Testis (tissue), 2 donors: ENCODE measurements at regions not wholly inside any gene's neighbourhood (a gene's known extent, or its start where the extent isn't known, plus 50 kb on each side); places are given as distances from the start of the nearest gene placed in this dataset.

ENCODE experiments used
- DNase-seq: peaks from one replicate; pipeline ENCODE4 v3.0.0-alpha.2; 2019
- H3K27ac ChIP-seq, 2 donors: fragments of 200-600 bp; sonication (generic); one replicate each; pipeline ENCODE4 v1.5.1; 2019
- H3K27me3 ChIP-seq: fragments of 200-600 bp; sonication (generic); one replicate; pipeline ENCODE4 v1.5.1; 2019
- H3K36me3 ChIP-seq: fragments of 200-600 bp; sonication (generic); one replicate; pipeline ENCODE4 v1.5.1; 2017; ENCODE audit warnings: low read depth; ENCODE audit errors: missing control alignments
- H3K4me1 ChIP-seq: fragments of 200-600 bp; sonication (generic); one replicate; pipeline ENCODE4 v1.5.1; 2019
- H3K4me3 ChIP-seq, 2 donors: fragments of 200-600 bp; sonication (generic); one replicate each; pipeline ENCODE4 v1.5.1; 2017 to 2019
- H3K9me3 ChIP-seq: fragments of 200-600 bp; sonication (generic); one replicate; pipeline ENCODE4 v1.5.1; 2017
- POLR2A ChIP-seq: fragments of 450-650 bp; IDR thresholded peaks from one replicate; pipeline ENCODE4 v1.6.1; 2017; ENCODE audit warnings: antibody characterized with exemption, mild to moderate bottlenecking, moderate library complexity
- WGBS, 2 donors: methylation state at CpG; one replicate each; pipeline ENCODE4 v1.1.5; 2018; 5-methylcytosine and 5-hydroxymethylcytosine counted together
- intact Hi-C: fragments of 100-400 bp; cut with DNase I; formaldehyde crosslinking; loops from one replicate; pipeline ENCODE4 v1.15.1; 2023; ENCODE audit warnings: low total_unique reads
- TF ChIP-seq, protein P1 (sequence below), 3 experiments: fragments of 450-650 bp in 2 of 3; fragments of 200-600 bp in 1 of 3; sonication (generic) in 1 of 3; IDR thresholded peaks; one replicate each; pipeline ENCODE4 v1.5.1; 2016 to 2019; ENCODE audit warnings: antibody characterized with exemption in 3 of 3, mild to moderate bottlenecking in 2 of 3, moderate library complexity in 1 of 3

DNA sequence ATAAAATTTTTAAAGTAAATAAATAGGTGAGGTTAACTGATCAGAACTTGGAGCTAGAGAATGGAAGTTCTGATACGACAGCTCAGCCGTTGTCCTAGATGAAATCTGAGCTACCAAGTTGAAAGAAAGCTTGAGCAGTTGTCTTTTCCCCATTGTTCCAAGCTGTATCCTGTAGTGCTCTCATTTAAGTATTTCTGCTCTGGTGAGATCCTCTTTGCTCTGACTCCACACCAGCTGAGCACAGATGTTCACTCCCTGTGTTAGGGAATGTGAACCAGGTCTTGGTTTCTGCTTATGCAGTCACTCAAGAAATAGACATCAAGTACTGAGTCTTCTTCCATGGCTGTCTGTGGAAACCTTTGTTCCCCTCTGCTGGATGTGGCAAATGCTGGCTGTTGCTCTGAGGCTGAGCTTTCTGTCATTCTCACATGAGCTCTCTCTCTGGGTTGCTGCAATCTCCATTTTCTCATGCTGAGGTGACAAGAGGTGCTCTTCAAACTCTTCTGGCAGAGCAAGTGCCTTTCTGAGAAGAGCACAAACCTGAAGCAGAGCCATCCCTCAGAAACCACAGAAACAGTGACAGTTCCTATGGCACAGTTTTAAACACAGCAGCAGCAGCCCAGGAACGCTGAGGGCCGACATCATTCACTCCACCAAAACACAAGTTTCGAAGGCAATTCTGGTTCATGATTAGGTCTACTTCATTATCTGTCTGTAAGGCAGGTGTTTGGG lies 194.1 kb downstream of the SP3 start:
- Histone ChIP-seq H3K36me3 (no peaks in the 10 kb centered on the region), H3K27me3 (no peaks in the 10 kb centered on the region), H3K4me3 (no peak overlapping the region), H3K4me1 (no peaks in the 10 kb centered on the region), H3K27ac (no peak overlapping the region), H3K9me3 (no peaks in the 10 kb centered on the region)
- 88 to 93% methylated on average over 5 of the region's 5 CpGs for WGBS, 2 donors
- TF ChIP-seq POLR2A, result no peak
- TF ChIP-seq, protein P1, sequence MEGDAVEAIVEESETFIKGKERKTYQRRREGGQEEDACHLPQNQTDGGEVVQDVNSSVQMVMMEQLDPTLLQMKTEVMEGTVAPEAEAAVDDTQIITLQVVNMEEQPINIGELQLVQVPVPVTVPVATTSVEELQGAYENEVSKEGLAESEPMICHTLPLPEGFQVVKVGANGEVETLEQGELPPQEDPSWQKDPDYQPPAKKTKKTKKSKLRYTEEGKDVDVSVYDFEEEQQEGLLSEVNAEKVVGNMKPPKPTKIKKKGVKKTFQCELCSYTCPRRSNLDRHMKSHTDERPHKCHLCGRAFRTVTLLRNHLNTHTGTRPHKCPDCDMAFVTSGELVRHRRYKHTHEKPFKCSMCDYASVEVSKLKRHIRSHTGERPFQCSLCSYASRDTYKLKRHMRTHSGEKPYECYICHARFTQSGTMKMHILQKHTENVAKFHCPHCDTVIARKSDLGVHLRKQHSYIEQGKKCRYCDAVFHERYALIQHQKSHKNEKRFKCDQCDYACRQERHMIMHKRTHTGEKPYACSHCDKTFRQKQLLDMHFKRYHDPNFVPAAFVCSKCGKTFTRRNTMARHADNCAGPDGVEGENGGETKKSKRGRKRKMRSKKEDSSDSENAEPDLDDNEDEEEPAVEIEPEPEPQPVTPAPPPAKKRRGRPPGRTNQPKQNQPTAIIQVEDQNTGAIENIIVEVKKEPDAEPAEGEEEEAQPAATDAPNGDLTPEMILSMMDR (IDR thresholded peaks at IDR 0.05), result no peak
- intact Hi-C loops, result no loop called here
- no peak for DNase-seq

DNA sequence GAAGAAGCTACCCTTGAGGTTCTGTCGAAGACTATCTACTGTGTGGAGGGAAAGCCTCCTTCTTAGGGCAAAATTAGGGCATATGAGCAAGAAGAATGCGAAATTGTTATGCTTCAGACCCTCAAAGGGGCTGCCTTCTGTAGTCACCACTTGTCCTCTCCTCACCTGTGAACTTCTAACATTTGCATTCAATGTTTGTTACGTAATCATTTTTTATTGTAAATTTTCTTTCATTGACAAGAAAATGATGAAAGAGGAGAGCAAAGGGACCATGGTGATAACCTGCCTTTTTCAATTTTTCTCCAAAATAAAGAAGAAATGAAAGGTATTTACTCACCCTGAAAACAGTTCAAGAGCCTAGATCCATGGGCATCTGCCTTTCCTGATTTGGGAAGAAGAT lies 193.0 kb downstream of the SP3 start:
- 93 to 98% methylated on average over 3 of the region's 3 CpGs for WGBS, 2 donors
- Histone ChIP-seq H3K36me3 (no peaks in the 10 kb centered on the region), H3K4me1 (no peaks in the 10 kb centered on the region), H3K27me3 (no peaks in the 10 kb centered on the region), H3K27ac (no peak overlapping the region), H3K9me3 (no peaks in the 10 kb centered on the region), H3K4me3 (no peak overlapping the region)
- TF ChIP-seq, protein P1 (IDR thresholded peaks at IDR 0.05), result no peak
- TF ChIP-seq POLR2A, result no peak
- DNase-seq, result no peak
- intact Hi-C loops, result no loop called here

- DNase-seq, result no peak
- no peaks in the 10 kb centered on the region for H3K27me3 ChIP-seq
- H3K36me3 ChIP-seq, result no peaks in the 10 kb centered on the region
- no peak overlapping the region for H3K4me3 ChIP-seq
- H3K27ac ChIP-seq, result no peak overlapping the region
- WGBS, 2 donors, result 92 to 98% methylated on average over 4 of the region's 4 CpGs
- TF ChIP-seq, protein P1 (IDR thresholded peaks at IDR 0.05), result no peak
- TF ChIP-seq POLR2A, result no peak
- intact Hi-C loops, result no loop called here
- no peaks in the 10 kb centered on the region for H3K9me3 ChIP-seq
- H3K4me1 ChIP-seq, result no peaks in the 10 kb centered on the region
Measured at GRCh38 chr2:173773076-173773475, 192.1 kb downstream of the SP3 start.

DNA sequence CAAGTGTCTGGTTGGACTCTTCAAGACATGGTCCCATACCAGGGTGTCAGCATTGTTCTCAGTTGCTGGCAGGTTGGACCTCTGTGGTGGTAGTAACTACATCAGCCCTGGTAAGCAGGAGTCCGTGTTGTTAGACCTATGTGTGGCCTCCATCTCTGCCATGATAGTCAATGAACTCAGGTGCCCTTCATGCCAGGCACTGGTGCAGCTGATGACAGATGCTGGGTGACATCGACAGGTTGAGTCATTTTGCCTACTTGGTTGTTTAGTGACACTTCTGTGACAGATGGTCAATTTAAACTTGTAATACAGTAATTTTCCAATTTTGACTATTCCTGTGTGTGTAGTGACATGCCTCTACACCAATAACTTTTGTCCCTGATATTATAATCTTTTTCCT lies 189.7 kb downstream of the SP3 start:
- DNase-seq, result no peak
- H3K27me3 ChIP-seq, result no peaks in the 10 kb centered on the region
- H3K27ac ChIP-seq, result no peak overlapping the region
- H3K4me3 ChIP-seq, result no peak overlapping the region
- 100% methylated on average over 1 to 2 of the region's 2 CpGs for WGBS, 2 donors
- H3K36me3 ChIP-seq, result no peaks in the 10 kb centered on the region
- H3K9me3 ChIP-seq, result no peaks in the 10 kb centered on the region
- intact Hi-C loops, result no loop called here
- H3K4me1 ChIP-seq, result no peaks in the 10 kb centered on the region
- TF ChIP-seq, protein P1 (IDR thresholded peaks at IDR 0.05), result no peak
- no peak for TF ChIP-seq POLR2A

GRCh38 chr2:173782681-173783080 lies 182.5 kb downstream of the SP3 start:
- Histone ChIP-seq H3K36me3 (no peaks in the 10 kb centered on the region), H3K4me3 (no peak overlapping the region), H3K27ac (no peak overlapping the region), H3K9me3 (no peaks in the 10 kb centered on the region), H3K4me1 (no peaks in the 10 kb centered on the region), H3K27me3 (no peaks in the 10 kb centered on the region)
- intact Hi-C loops, result no loop called here
- WGBS, 2 donors, result 80 to 82% methylated on average over 4 of the region's 4 CpGs
- DNase-seq, result no peak
- TF ChIP-seq POLR2A, result no peak
- TF ChIP-seq, protein P1 (IDR thresholded peaks at IDR 0.05), result no peak
